NCI-H2081 (cell line): ENCODE measurements at regions not wholly inside any gene's neighbourhood (a gene's known extent, or its start where the extent isn't known, plus 50 kb on each side); places are given as distances from the start of the nearest gene placed in this dataset.
"Not testable (repeated sequence)": the region's sequence is repeated elsewhere in the genome, so short reads cannot be mapped to it uniquely, and the experiment has no call there.

Experiments used
- DNase-seq, 2 experiments: peaks; one replicate each; lab custom pipeline; 2025; lab: John Stamatoyannopoulos, UW

DNA sequence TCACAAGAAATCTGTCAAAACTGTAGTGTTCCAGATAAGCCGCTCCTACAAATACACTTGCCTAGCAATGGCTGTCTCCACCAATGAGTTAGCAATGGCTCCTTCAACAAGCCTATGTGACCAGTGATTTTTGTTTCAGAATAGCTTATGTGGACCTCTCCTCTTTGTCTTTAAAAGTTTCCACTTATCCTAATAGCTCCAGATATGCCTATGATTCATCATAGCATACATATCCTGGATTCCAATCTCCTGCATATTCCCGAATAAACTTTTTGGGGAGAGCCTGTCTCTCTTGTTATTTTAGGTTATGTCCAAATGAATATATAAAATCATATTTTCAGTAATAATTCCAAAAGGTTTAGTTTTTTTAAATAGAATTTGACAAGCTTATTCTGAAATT lies 510.6 kb downstream of the ARL4A start:
- DNase-seq = no peak

DNA sequence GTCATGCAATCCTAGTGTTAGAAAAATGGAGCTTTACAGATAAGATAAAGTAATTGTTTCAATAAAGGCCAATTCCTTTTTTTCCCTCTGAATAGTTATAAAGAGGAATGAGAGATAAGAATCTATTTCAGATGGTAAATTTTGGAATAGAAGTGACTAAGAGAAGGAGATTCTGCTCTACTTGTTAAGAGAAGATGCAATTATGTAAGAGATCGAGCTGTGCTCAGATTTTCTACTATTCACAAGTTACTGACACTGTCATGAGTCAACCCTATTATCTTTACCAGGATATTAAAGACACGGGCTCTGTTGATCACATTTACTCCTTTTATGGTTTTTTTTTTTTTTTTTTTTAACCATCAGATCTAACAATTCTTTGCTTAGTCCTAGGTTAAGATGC lies 511.3 kb downstream of the ARL4A start:
- no peak for DNase-seq

DNA sequence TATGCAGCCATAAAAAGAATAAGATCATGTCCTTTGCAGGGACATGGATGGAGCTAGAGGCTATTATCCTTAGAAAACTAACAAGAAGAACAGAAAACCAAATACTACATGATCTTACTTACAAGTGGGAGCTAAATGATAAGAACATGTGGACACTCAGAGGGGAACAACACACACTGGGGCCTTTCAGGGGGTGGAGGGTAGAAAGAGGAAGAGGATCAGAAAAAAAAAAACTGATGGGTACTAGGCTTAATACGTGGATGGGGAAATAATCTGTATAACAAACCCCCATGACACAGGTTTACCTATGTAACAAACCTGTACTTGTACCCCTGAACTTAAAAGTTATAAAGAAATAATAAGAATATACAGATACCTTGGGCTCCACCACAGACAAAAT lies 514.2 kb downstream of the ARL4A start:
- no peak for DNase-seq

DNA sequence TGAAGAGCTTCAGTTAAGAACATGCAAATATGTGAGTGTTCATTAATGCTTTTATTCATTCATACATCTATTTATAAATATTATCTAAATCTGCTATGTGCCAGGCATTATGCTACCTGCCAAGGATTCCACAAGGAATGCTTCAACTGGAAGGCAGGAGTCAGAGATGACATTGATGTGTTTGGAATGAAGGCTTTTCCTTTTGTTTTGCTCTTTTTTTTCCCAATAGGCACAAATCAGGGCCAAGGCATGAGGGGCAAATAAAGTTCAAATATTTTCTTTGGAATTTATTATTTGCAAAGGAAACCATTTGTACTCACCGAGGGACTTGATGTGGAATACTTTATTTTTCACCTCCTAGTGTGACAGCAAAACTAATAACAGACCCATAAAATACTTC lies 530.3 kb downstream of the ARL4A start:
- DNase-seq = no peak

DNA sequence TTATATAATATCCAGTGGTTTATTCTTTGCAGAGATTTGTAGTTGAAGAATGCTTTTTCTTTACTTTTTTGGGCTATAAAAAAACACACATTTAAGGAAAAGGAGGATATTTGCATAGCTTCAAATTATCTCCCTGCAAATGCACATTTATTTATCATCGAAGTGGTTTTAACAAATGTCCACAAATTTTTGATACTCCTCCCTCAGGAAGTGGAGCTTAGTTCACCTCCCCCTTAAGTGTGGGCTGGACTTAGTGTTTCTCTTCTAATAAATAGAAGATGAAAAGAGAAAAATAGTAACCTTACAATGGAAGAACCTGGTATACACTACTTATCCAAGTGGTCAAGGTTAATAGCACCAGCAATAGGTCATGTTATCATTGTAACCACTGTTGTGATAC lies 537.6 kb downstream of the ARL4A start:
- no peak for DNase-seq

DNA sequence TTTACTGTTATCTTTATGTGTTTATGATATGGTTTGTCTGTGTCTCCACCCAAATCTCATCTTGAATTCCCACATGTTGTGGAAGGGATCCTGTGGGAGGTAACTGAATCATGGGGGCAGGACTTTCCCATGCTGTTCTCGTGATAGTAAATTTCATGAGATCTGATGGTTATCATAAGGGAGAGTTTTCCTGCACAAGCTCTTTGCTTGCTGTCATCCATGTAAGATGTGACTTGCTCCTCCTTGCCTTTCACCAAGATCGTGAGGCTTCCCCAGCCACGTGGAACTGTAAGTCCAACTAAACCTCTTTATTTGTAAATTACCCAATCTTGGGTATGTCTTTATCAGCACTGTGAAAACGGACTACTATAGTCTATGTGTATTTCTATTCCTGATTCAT lies 539.0 kb downstream of the ARL4A start:
- no peak for DNase-seq

DNA sequence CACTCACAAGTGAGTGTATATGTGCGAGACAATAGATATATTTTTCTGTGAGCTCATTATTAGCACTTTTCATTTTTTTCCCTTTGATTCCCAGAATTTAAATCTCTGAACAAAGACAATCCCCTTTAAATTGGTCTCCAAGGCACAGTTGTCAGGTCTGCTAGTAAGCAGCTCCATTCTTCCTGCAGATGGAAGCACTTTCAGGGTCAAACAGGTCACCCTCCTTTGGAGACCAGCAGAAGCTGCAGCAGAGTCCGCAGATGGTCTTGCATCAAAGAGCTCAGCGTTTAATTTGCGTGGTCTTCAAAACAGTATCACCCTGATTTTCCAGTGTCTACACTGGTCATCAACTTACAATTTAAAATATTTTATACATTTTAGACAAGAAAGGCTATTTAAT lies 543.8 kb downstream of the ARL4A start:
- DNase-seq = no peak

DNA sequence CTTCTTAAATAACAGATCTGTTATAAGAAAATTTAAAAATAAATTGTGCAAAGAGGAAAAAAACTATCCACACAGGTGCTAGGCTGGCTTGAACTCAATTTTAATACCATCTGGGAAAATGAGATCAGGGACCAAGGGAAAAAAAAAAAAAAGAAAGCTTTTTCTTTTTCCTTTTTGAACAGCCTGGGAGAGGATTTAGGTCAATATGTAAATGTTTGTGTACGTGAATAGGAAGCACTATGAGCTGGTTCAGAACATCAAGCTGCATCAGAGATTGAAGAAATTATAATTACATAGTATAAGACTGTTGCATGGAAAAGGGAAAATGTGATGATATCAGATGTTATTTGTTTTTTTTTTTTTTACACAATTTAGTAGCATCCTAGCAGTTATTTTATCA lies 548.0 kb downstream of the ARL4A start:
- DNase-seq = no peak

DNA sequence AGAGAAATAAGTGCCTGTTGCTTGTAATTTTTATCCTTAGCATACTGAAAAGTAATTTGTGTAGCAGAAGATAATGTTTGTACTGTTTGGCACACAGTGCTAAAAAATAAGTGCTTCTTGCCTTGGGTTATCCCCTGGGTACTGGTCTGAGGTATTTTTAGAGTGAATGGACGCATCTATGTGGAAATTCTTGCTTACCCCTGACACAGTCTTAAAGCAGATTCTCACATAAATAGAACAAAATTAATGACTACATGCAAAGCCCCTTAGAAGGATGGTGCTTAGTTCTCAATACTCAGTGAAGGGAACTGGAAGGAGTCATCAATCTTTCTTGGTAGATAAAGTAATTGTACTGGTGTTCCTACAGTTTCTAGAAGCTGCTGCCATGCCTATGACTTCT lies 548.6 kb downstream of the ARL4A start:
- no peak for DNase-seq

DNA sequence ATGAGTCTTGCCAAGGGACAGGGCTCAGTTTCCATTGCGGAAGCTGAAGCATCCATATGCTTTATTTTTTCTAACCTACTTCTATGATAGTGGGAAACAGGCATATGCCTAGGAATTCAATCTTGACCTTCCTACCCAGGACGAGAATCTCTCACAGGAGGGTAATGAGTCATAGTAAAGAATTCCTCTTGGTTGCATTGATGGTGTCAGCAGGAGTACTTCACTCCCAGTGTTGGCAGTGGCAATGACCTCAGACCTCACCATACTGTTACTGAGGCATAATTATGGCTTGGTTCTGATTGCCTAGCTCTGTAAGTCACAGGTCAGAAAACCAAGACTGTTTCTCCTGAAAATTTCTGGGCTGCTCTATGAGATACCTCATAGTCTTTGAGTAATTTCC lies 552.9 kb downstream of the ARL4A start:
- DNase-seq = no peak

DNA sequence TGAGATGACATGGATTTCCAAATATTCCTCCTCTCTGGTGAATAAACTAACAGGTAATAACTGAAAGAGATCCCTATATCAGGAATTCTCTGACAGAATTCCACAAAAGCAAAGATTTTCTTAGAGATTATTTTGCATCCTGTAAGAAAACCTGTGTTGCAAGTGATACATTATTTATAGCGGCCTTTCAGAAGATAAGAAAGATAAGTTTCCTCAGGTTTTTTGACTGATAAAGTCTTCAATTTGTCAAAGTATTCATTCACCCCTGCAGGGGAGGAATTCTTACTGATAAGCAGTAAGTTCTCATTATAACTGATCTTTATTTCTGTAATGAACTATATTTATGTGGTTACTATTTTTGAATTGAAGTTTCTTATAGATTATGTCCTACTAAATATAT lies 554.0 kb downstream of the ARL4A start:
- no peak for DNase-seq

DNA sequence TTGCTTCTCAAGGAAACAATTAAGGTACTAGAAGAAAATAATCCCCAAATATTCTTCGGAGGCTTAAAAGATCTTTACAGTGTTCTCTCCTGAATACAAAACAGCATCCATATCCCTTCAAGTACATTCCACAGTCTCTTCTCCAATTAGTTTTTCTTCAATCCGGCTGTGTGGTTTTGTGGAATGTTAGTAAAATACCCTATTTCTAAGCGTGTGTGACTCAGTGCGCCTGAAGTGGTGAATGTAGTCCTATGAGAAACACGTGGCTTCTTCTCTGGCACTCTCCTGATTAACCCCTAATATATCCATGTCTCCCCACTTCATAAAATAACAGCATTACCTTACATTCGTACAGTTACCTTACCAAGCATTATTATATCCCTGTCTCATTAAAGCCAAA lies 570.2 kb downstream of the ARL4A start:
- no peak for DNase-seq

DNA sequence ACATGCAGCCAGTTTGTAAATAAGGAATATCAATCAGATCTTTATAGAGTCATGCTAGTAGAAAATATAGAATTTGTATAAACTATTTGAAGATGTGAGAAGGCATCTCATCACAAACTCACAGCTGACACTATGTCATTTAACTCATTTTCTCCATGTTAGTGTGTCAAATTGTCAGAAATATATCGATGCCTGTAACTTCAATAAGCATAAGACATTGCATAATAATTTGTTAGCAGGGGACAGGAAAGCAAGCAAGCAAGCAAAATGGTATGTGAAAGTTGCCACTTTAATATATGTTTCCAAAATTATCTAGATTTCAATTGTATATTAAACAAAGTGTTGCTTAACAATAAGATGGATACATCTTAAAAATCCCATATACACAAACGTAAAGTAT lies 571.0 kb downstream of the ARL4A start:
- no peak for DNase-seq

DNA sequence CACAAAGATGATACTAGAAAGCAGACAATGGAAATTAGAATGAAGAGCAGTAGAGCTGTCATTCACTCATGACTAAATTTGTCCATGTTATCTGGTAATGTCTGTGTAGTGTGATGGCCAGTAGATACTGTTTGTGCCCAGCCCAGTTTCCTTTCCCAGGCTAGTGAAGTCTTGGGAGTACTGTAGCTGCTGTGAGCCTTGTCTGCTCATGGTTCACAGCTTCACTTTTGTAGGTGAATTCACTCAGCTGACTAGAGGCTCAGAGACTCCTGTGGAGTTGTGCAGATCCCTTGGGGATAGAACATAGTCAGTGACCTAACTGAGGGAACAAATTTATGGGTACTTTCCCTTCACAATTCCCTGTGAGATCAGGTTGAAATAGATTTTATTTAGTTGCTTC lies 572.5 kb downstream of the ARL4A start:
- no peak for DNase-seq

DNA sequence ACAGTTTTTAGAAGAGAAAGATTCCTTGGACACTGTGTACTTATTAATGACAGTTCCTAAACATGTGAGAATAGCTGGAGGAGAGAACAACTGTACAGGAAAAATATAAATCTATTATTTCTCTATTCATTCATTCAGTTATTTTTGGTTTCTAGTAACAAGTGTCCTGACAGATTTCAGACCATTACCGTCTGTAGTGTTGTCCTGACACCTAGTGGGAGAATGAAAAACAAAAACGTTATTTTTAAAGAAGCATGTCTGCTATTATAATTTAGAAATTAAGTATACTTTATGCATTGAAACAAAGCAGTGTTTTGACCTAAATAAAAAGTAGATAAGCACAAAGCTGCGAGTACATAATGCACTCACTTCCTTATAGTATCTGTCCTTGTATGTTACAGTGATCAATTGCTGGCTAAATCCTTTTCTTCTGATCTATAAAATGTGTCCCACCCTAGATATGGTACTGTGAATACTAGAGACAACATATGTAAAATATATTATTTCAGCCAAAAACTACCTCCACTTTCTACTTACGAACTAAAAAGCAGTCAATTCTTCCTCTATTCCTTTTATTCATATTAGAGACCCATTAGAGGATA lies 575.6 kb downstream of the ARL4A start:
- peak; percentile 54 to 64 for DNase-seq

DNA sequence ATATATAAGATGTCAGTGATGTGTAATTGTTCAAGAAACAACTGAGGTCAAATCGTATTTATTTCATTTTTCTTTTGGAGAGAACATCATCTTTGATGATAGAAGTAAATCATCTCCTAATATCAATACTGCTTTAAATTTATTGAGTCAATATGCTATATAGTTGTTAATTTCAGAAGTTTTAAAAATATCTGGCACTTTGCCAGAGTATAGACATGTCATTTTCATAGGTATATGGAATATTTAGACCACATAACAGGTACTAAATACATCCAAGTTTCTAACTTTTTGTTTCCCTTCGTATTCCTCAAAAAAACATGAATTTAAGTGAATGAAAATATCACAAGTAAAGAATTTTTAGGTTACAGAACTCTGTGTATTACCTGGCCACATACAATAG lies 577.8 kb downstream of the ARL4A start:
- DNase-seq = no peak

DNA sequence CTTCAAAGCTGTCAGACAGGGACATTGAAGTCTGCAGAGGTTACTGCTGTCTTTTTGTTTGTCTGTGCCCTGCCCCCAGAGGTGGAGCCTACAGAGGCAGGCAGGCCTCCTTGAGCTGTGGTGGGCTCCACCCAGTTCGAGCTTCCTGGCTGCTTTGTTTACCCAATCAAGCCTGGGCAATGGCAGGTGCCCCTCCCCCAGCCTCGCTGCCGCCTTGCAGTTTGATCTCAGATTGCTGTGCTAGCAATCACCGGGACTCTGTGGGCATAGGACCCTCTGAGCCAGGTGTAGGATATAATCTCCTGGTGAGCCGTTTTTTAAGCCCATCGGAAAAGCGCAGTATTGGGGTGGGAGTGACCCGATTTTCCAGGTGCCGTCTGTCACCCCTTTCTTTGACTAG lies 586.8 kb downstream of the ARL4A start:
- DNase-seq = not testable (repeated sequence)

DNA sequence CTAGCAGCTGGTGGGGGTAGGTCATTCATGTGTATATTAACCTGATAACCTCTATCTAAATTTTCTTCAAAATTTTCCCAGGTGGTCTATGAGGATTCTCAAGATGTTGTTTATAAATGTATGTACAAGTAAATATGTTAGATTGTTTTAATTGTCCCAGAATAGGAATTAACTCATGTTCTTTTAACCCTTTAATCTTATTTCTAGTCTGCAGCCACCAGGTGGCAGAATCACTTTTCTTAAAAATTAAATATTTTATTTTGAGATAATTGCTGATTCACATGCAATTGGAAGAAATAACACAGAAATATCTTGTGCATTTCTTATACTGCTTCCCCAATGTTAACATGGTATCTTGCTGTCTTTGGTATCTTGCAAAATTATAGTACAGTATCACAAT lies 589.5 kb downstream of the ARL4A start:
- DNase-seq = no peak

DNA sequence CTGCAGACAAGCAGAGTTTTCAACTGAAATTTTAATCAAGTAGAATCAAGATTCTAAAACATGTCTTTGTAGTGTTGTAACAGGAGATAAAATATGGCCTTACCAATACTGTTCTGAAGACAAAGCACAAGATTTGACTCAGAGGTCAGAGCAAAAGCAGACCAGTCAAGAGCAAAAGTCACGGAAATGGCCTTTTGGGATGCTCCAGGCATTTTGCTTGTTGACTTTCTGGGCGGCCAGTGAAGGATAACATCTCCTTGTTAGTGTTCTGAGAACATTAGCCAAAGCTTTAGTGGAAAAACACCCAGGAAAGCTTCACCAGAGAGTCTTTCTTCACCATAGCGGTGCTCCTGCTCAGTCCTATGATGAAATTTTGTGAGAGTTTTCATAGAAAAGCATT lies 590.6 kb downstream of the ARL4A start:
- DNase-seq = no peak

DNA sequence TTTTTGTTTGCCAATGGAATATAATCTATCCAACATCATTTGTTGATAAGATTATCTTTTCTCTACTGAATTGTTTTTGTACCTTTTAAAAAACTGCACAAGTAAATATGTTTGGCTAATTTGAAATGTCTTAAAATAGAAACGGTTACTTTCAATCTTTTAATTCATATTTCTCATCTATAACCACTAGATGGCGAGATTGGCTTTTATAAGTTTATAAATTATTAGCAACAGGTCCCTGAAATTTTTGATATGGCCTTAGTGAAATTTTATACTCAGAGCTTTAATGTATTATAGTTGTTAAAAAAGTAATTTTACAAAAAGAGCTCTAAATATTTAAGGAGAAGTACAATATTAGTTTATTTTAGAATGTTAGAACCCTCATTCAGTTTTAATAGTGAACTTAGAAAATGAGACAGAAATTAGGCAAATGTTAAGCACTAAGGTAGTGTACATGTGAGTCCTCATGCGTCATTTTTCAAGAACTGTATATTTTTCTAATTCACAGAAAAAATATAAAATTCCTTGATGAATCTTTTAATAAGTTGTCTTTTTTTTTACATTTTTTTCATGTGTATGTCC lies 592.5 kb downstream of the ARL4A start:
- DNase-seq = peak; percentile 43 to 65

DNA sequence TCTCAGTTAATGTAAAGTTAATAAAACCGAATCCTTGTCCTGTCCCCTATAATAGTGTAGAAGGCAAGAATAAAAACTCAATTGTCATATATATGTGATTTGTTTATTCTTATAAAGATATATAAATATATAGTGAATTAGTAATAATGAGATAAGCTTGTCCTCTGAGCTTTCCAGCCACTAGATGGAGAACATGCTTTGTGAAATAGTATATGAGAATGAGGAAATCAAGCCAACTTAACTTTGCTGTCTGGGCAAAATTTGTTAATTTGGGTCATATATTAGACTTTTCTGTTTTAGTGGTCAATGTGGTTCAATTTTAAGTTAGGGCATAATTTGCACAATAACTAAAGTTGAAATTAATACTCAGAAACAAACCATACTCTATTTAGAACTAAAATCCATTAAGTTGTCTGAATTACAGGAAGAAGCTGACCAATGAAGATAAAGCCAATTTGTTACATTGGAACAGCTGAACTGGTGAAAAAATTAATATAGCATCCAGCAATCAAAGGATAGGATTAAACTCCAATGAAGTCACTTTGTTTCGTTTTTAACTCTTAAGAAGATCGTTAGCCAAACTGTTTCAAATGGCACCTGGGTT lies 595.0 kb downstream of the ARL4A start:
- DNase-seq = peak; percentile 33 to 66

DNA sequence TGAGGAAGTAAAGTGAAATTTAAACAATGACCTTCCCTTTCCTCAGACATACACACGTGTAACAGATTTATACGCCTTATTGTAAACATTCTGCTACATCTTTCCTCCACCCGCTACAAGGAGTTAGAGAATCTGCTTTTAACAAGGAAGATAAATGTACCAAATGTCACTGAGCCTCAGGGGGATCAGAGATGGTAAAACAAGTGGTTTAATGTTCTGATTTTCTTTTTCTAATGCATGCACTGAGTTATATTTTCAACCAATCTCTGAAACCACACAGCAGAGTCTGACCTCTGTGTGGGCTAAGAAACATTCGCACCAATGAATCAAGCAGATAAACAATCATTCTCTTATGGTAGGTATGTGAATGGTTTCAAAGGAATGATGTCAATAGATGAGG lies 599.5 kb downstream of the ARL4A start:
- no peak for DNase-seq

DNA sequence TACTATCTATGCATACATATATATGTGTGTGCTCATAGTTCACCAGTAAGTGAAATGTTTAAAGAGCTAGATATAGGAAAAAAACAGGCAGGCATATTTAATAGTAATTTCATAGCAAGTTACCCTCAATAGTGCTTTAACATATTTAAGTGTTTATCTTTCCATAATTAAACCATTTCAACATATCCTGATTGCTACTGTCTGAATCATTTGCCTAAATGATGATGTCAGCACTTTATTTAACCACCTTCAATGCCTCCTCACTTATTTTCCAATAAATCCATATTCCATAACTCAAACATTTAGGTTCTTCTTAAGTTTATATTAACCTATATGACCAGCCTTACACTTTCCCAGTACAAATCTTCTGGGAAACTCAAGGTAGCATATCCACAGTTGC lies 601.1 kb downstream of the ARL4A start:
- no peak for DNase-seq

DNA sequence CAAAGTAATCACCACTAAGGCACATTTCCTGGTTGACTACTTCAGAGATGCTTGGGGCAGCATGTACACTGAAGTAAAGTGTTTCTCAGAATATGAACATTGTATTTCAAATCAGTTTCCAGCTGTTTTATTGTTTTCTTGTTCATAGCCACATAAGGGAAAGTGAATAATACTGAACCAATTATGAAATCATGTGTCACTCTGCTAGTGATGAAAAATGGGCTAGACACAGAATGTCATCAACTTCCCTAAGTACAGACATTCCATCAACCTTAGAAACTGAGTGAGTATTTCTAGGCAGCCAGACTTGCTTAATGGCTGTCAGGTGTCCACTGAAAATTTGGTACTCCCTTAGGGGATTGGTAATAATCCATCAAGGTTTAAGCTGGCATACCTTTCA lies 603.5 kb downstream of the ARL4A start:
- DNase-seq = no peak
